Kasumi-1 (cell line): ENCODE measurements at regions not wholly inside any gene's neighbourhood (a gene's known extent, or its start where the extent isn't known, plus 50 kb on each side); places are given as distances from the start of the nearest gene placed in this dataset.

Experiments used
- DNase-seq, 2 experiments: peaks; one replicate each; lab custom pipeline; 2025; lab: John Stamatoyannopoulos, UW

DNA sequence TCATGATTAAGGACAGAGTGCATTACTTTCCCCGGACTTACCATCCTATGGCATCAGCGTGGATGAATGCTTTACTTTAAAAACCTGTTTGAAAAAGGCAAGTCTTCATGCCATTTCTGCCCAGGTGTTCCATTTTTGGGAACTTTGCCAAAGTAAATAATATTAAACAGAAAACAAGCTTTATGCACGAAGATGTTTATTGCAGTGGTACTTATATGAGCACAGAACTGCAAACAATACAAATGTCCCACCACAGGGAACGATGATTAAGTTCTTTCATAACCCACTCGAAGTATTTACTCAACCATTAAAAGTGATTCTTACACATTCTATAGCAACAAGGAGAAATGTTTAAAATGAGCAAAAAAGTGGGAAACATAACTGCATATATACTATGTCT is 109.7 kb upstream of the GDF10 start:
- DNase-seq, result no peak

DNA sequence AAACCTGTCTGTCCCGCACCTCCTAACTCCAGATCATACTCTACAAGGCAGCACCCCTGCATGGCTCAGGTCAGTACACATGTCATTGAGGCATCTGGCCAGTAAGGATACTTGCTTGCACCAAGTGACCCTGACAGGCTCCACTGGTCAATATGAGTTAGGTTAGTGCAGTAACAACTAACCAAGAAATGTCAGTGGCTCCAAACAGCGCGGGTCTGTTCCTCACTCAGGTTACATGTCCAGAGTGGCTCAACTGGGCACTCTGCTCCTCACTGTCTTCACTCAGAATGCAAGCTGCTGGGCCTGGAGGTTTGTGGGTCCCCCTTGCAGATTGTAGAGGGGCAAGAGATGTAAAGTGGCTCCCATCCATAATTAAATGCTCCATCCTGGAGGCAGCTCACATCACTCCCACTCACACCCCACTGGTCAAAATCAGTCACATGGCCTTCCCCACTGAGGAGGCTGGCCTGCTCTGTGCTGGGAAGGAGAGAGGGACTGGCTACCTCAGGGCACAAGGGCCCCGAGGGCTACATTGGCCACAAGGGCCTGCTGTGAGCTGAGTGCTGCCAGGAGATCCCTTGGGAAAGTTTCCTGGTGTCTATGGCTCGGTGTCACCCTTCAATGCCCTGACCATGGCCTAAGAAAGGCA is 109.1 kb upstream of the GDF10 start:
- DNase-seq, result no peak

DNA sequence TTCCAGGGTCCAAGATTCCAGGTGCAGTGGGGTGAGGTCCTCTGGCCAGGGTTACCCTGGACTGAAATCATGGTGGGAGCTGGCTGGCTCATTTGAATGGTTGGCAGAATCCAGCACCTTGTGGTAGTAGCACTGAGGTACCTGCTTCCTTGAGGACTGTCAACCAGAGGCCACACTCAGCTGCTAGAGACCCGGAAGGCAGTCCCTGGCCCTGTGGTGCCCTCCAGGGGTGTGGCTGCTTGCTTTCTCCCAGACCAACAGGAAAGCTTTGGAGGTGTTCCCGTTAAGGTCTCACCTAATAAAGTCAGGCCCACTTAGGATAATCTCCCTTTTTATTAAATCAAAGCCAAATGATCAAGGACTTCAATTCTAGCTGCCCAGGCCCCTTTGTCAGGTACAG is 107.7 kb upstream of the GDF10 start:
- DNase-seq, result no peak

DNA sequence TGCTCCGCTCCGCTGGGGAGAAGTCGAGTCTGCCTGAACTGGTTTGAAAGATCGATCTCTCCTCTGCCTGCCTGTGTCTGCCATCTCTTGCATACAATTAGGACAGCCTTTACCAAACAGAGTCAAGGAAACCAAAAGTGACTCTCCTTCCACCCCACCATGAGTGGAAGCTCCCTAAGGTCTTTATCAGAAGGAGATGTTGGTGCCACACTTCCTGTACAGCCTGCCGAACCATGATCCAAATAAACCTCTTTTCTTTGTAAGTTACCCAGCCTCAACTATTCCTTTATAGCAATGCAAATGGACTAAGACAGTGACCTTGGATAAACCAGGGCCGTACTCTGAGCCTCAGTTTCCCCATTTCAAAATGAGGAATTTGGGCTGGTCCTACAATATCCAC is 106.3 kb upstream of the GDF10 start:
- DNase-seq, result no peak

DNA sequence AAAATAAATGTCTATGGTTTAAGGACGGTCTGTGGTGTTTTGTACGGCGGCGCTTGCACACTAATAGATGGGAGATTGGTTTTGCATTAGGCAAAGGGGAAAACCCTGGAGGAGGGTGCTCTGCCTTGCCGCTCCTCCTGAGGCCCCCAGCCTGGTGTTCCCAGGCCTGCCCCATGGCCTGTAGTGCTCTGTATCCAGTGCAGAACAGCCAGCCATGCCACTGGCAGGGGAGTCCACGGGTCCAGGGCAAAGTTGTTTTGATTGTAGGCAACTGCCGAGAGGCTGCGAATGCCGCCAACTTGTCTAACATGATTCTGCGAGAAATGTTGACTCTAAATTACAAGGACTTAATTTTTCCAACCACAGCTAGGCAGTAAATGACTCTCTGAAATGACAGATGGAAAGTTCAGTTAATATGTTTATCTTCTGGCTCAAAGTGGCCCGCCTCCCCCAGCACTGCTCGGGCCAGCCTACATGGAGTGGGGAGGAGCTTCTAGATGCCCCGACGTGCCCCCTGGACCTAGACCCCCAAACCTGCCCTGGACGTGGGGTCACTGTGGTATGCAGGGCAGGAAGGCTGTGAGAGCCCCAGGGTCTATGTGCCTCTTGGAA is 104.6 kb upstream of the GDF10 start:
- no peak for DNase-seq

DNA sequence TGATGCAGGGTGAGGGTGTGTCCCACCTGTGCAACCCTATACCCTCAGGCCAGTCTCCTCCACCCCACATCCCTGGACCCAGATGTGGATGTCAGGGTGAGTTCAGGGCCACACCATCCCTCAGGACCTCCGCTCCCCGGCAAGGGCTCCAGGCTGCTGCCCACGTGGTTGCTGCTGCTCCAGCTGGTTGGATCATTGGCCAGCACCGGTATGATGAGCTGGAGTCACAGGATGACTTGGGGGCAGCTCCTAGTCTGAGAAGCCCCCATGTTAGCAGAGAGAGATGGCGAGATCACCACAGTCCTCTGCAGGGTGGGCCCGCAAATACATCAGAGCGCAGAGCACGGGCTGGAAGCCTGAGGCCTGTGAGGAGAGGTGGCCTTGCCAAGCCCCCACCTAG is 103.3 kb upstream of the GDF10 start:
- DNase-seq, result no peak

DNA sequence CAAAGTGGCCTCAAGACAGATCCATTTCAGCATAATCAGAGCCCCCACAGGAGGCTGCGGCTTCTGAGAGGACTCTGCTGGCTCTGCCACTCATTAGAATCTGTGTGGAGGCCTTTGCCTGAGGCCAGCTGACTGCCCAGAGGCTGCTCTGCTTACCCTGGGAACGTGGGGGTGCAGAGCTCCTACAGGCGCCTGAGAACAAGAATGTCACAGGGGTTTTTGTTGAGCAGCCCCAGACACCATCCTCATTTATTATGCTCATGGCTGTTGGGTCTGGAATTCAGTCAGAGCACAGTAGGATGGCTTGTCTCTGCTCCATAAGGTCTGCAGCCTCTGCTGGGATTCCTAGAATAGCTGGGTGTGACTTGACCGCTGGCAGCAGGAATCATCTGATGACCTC is 101.8 kb upstream of the GDF10 start:
- no peak for DNase-seq

DNA sequence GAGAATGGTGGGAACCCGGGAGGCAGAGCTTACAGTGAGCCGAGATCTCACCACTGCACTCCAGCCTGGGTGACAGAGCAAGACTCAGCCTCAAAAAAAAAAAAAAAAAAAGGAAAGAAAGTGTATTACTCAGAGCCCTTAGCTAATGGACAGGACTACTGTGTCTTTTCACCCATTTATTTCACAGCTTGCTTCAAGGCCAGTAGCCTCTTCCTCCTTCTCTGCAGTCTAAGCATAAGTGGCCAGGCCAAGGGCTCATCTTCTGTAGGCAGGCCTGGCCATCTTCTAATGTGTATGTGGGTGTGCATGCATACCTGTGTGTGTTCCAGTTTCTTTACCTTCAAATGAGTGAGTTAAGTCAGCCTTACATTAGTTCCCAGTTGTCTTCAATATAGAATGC is 94.8 kb upstream of the GDF10 start:
- no peak for DNase-seq

DNA sequence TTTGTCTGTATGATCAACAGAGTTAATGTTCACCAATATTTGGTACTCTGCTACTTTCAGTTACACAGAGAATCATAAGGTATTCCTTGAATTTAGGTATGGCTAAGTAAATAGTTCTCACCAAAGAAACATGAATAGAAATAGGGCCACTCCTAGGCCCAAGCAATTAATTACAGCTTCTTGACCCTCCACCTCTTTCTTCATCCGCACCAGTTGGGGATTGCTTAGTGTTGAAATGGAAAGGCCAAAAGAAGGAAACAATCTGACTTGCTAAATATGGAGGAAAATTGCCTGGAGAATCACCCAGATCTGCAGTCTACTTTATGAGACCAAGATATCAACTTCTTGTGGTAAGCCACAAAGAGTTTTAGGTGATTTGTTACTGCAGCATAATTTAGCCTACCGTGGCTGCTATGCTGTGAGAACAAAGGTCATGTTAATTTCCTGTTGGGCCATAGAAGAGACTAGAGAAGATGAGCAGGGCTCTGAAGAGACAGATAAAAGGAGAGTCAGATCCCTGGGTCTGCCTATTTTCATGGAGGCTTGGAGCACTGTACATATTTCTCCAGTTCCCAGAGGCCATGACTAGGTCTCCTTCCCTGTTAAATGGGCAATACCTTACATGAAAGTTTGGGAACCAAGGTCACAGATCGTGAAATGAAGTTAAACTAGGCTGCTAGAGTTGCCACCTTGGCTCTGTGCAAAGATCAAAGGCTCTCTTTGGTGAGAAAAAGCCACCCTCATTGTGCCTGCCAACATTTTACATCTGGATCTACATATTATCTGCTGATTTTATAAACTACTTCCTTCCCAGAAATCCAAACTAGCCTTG is 93.3 kb upstream of the GDF10 start:
- no peak for DNase-seq

DNA sequence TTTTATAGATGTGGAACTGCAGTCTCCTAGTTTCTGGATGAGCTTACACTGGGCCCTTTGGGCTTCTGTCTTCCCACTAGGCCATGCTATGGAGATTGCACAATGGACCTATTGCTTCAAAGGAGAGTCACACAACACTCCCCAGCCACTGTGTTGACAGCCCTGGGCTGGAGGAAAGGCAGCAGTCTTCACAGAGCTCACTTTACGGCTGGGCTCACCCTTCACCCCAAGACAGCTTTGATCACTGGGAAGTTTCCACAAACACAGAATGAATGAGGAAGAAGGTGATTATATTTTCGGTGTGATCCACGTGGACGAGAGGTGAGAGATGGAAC is 92.7 kb upstream of the GDF10 start:
- DNase-seq, result no peak

DNA sequence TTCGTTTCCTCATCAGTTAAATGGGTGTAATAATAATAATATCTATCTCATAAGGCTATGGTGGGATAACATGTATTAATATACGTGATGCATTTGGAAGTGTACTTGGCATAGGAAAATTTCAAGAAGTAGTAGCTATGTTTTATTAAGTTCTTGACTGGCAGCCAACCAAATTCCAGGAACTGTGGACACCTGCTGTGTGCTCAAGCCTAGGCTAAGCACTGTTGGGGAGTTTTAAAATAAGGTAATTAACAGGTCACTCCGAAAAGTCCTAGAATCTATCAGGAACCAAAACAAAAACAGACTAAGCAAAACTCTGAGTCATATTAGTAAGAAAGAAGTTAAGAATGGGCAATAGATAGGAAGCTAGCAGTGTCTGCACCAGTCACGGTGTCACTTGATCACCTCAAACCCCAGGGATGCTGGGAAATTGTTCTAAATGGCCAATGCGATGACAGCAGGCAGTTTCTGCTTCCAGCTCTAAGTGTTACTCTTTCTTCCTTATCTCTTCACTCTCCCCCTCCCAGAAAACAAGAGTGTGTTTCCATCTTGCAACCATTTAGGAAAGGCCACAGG is 92.0 kb upstream of the GDF10 start:
- no peak for DNase-seq

DNA sequence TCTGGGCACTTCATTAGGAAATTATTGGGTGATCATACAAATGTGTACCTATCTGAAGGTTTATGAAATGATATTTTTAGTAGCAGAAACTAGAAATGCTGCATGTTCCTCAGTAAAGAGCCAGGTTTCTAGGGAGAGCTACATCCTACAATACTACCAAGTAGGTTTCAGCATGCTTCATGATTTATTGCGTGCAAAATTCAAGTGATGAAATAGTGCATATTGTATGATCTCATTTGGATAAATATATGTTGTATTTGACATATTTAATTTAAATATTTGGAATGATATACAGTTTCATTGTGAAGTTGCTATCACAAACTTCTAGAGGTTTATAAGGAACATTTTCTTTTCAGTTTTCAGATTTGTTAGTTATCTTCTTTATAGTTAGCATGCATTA is 90.5 kb upstream of the GDF10 start:
- no peak for DNase-seq

DNA sequence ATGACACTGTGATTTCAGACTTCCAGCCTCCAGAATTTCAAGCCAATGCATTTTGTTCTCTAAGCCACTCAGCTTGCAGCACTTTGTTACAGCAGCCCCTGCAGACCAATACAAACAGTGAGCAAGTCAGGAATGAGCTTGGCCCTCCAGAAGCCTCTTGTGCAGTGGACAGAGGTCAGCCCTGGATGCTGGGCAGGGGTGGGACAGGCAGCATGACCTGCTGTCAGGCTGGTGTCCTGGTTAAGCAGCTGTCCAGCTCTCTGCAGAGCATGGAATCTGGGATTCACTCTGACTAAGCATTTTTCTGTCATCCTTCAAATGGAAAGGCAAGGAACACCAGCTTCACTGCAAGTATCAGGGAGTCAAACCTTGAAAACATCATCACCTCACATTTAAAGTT is 85.5 kb upstream of the GDF10 start:
- no peak for DNase-seq

DNA sequence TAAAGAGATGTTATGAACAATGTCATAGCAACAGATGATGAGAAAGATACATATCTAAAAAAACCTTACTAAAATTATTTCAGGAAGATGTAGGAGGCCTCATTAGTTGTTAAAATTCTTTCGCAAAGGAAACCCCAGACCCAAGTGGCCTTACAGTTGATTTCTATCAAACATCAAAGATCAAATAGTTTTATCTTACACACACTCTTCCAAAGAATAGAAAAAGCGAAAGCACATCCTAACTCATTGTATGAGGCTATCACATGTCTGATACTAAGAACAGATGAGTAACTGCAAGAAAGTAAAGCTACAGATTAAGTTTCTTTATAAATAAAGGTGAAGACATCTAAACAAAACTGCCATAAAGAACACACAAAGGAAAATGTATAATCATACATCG is 82.9 kb upstream of the GDF10 start:
- DNase-seq, result no peak

DNA sequence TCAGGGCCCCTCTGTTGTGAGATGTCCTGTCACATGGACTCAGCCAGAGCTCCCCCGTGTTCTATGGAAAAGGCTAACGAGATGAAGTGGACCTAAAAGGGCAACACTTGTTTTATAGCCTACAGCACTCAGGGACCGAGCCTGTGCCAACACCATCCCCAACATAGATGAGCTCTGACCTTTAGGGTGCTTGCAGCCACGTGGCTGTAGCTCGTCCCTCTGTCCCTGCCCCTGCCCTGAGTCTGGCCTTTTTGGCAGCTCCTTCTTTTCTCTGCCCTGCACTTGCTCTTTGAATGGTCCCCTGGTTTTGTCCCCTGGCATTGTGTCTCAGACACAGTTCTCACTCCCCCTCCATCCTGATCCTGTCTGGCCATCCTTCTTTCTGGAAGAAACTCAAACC is 81.2 kb upstream of the GDF10 start:
- no peak for DNase-seq

DNA sequence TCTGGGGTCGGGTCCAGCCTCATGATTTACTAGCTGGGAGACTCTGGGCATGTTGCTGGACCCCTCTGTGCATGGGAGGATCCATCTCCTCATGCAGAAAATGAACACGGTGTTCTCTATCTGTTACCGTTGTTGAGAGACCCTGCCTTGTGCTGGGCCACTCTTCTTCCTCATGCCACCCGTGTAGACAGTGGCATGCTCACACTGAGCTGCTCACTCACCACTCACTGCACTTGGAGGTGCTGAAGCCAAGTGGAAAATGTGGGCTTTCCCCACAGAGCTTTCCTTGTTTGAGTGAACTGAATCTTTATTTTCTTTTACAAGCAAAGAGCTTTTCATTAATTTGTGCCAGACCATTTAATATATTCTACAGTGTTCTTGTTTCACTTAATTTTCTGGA is 77.5 kb upstream of the GDF10 start:
- no peak for DNase-seq

DNA sequence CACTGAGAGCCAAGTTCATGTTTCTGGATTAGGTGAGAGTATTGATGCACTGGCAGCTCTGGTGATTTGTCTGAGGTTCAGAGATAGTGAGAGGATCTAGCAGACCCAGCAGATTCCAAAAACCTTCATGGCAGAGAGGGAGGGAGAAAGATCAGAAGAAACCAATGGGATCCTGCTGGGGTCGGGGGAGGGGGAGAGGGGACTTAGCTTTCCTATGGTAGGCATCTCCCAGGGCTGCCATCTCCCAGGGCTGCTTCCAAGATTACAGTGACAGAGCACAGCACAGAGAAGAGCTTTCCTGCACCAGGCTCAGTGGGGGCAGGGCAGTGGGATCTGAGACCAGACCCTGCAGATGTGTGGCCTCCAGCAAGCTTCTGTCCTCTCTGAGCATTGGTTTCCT is 76.8 kb upstream of the GDF10 start:
- DNase-seq, result no peak

DNA sequence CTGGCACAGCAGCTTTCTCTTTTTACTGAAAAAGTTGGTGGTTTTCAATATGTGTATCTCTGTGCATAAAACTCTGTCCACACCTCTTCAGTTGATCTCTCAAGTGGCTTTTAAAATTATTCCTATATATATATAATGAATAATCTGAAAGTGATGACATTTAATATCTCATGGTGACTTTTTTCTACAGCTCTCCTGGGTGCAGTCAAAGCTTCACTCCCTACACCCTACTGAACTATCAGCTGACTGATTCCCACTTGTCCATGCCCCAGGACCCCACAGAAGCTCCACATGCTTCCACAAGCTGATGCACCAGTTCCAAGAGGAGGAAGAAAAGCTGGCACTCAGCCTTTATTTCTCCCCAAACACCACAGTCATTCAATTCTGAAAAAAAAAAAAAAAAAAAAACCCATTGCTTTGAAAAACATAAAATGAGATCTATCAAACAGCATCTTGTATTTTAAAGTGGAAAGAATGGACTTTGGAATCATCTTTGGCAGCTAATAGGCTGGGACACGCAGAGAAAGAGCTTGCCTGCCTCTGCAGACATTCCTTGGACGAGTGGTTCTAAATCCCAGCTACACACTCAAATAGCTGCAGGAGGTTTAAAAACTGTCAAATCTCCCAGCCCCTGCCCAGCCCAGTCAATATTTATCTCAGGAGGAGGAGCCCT is 75.3 kb upstream of the GDF10 start:
- no peak for DNase-seq

DNA sequence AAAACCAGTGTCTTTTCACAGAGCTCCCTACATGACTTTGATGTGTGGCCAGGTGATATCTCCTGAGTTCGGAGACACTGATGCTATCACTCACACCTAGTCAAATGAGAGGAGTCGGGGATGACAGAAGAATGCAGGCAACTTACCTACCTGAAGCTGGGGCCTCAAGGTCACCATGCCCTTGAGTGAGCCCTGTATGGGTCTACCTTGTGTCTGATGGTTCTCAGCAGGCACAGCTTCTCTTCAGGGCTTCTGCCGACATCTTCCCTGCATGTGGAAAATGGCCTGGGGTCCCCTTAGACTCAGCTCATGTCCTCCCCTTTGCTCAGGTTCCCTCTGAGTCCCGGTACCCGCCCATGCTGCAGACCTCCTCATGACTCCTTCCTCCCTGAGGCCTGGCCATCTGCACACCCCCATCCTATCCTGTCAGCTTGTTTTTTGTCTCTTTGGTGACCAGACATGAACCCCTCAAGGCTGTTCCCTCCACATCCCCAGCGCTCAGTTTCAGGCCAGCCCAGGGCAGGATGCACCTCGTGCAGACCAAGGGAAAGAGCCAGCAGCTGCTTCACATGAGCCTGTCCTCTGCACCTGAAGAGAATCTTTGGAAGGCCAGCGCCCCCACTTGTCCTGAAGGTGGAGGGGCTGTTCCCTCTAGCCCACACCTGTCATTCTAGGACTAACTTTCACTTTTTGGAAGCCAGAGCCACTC is 74.6 kb upstream of the GDF10 start:
- DNase-seq, result no peak

DNA sequence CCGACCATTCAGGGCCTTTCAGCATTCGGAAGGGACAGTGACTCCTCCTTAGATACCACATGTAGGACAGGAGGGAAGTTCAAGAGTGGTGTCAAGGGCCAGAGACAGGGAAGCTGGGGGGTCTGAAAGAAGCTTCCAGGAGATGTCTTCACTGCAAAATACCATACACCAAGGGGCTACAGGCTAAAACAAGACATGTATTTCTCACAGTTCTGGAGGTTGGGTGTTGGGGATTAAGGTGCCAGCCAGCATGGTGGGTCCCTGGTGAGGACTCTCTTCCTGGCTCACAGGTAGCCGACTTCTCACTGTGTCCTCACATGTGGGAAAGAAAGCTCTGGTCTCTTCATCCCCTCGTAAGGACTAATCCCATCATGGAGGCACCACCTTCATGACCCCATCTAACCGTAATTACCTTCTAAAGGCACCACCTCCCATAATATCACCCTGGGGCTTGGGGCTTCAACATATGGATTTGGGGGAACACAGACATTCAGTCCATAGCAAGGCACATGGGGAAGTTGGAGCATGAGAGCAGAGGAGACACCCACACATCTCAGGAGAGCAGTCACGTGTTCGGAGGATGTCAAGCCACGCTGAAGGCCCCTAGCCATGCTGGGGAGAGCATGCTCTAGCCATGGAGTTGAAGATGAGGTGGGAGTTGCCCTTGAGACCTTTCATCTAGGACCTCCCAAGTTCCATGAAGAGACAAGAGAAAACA is 73.9 kb upstream of the GDF10 start:
- no peak for DNase-seq

DNA sequence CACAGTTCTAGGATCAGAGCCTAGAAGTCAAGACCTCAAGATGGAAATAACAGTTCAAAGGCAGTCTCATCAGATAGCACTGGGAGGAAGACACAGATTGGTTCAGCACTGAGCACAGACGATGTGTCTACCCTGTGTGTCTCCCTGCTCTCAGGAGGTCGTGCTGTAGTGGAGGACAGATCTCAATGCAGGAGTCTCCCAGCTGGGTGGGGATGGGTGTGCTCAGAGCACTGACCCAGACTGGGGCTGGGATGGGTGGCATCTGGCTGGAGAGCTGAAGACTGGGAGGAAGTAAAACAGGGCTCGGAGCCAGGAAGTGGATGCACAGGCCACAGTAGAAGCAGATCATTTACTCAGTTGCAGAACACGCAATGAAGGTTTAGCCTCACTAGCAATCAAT is 69.5 kb upstream of the GDF10 start:
- no peak for DNase-seq
